OCI-LY1 (cell line): ENCODE measurements at regions not wholly inside any gene's neighbourhood (a gene's known extent, or its start where the extent isn't known, plus 50 kb on each side); places are given as distances from the start of the nearest gene placed in this dataset.

ENCODE experiments used
- H2AFZ ChIP-seq: fragments of 200-600 bp; sonication (generic), shearing (Covaris generic); 2 replicates; pipeline ENCODE4 v1.6.0; 2014; ENCODE audit warnings: antibody characterized with exemption, mild to moderate bottlenecking, low read length
- H3F3A ChIP-seq: fragments of 200-600 bp; sonication (generic), shearing (Covaris generic); 2 replicates; pipeline ENCODE4 v1.6.0; 2014; ENCODE audit warnings: mild to moderate bottlenecking, antibody characterized with exemption, low read length, moderate library complexity; ENCODE audit not compliant: insufficient read depth
- H3K27ac ChIP-seq: fragments of 200-600 bp; sonication (generic); 2 replicates; pipeline ENCODE4 v1.5.1; 2014; ENCODE audit warnings: low read length, mixed run types, mild to moderate bottlenecking, low read depth; ENCODE audit not compliant: poor library complexity, severe bottlenecking
- H3K27me3 ChIP-seq: fragments of 200-600 bp; sonication (generic); 2 replicates; pipeline ENCODE4 v1.6.0; 2014; ENCODE audit warnings: antibody characterized with exemption, mild to moderate bottlenecking, low read length, moderate library complexity; ENCODE audit not compliant: insufficient read depth
- H3K36me3 ChIP-seq: fragments of 200-600 bp; sonication (generic); 2 replicates; pipeline ENCODE4 v1.6.1; 2014; ENCODE audit warnings: mild to moderate bottlenecking, antibody characterized with exemption, low read length, moderate library complexity, mixed read lengths; ENCODE audit not compliant: insufficient read depth
- H3K4me1 ChIP-seq: fragments of 200-600 bp; sonication (generic); 2 replicates; pipeline ENCODE4 v1.5.1; 2014; ENCODE audit warnings: mild to moderate bottlenecking, low read length, moderate library complexity; ENCODE audit not compliant: insufficient read depth, severe bottlenecking
- H3K4me2 ChIP-seq: fragments of 200-600 bp; sonication (generic), shearing (Covaris generic); 2 replicates; pipeline ENCODE4 v1.6.1; 2014; ENCODE audit warnings: low read length
- H3K4me3 ChIP-seq: fragments of 200-600 bp; sonication (generic); 2 replicates; pipeline ENCODE4 v1.5.1; 2014; ENCODE audit warnings: low read length, low read depth, mild to moderate bottlenecking, mixed read lengths; ENCODE audit not compliant: poor library complexity, severe bottlenecking
- H3K79me2 ChIP-seq: fragments of 200-600 bp; shearing (Covaris generic); 2 replicates; pipeline ENCODE4 v1.6.1; 2016; ENCODE audit warnings: mixed run types, low read length, mixed read lengths; ENCODE audit not compliant: insufficient read depth
- H3K9ac ChIP-seq: fragments of 200-600 bp; sonication (generic), shearing (Covaris generic); 2 replicates; pipeline ENCODE4 v1.6.1; 2014; ENCODE audit warnings: mild to moderate bottlenecking, low read length, mixed read lengths
- H3K9me2 ChIP-seq: fragments of 200-600 bp; sonication (generic), shearing (Covaris generic); 2 replicates; pipeline ENCODE4 v1.6.1; 2014; ENCODE audit warnings: low read depth, mild to moderate bottlenecking, low read length, mixed read lengths
- H3K9me3 ChIP-seq: fragments of 200-600 bp; shearing (Covaris generic); 2 replicates; pipeline ENCODE4 v1.6.1; 2014; ENCODE audit warnings: low read length, mixed read lengths
- H4K20me1 ChIP-seq: fragments of 200-600 bp; sonication (generic), shearing (Covaris generic); 2 replicates; pipeline ENCODE4 v1.6.0; 2016; ENCODE audit warnings: mild to moderate bottlenecking, low read length; ENCODE audit not compliant: insufficient read depth
- CTCF ChIP-seq: fragments of 200-600 bp; sonication (generic), shearing (Covaris generic); IDR thresholded peaks from 2 replicates; pipeline ENCODE4 v1.5.1; 2017; ENCODE audit warnings: mild to moderate bottlenecking, antibody characterized with exemption, low read length, moderate library complexity, mixed read lengths
- EZH2 ChIP-seq: fragments of 200-600 bp; sonication (generic), shearing (Covaris generic); IDR thresholded peaks from 2 replicates; pipeline ENCODE4 v1.8.0; 2017; ENCODE audit warnings: borderline replicate concordance, mixed run types, mild to moderate bottlenecking, antibody characterized with exemption, low read length, moderate library complexity, mixed read lengths

GRCh38 chr2:56626927-56627326, 443.1 kb downstream of the CCDC85A start:
- H3F3A ChIP-seq: no peaks in the 10 kb centered on the region
- no peak for TF ChIP-seq CTCF
- TF ChIP-seq EZH2: no peak
- H3K4me2 ChIP-seq: no peak overlapping the region
- no peaks in the 10 kb centered on the region for H3K4me1 ChIP-seq
- no peaks in the 10 kb centered on the region for H4K20me1 ChIP-seq
- no peak overlapping the region for H3K9ac ChIP-seq
- H3K27me3 ChIP-seq: no peaks in the 10 kb centered on the region
- H3K4me3 ChIP-seq: no peak overlapping the region
- H3K79me2 ChIP-seq: no peaks in the 10 kb centered on the region
- no peak overlapping the region for H3K27ac ChIP-seq
- H2AFZ ChIP-seq: no peak overlapping the region
- H3K9me3 ChIP-seq: no peaks in the 10 kb centered on the region
- H3K9me2 ChIP-seq: no peaks in the 10 kb centered on the region
- H3K36me3 ChIP-seq: no peaks in the 10 kb centered on the region

- Histone ChIP-seq H3K27ac (no peak overlapping the region), H3K9me2 (no peaks in the 10 kb centered on the region), H3K4me3 (no peak overlapping the region), H3K79me2 (no peaks in the 10 kb centered on the region), H3K36me3 (no peaks in the 10 kb centered on the region), H3K4me2 (no peak overlapping the region), H3K4me1 (no peaks in the 10 kb centered on the region), H3K27me3 (no peaks in the 10 kb centered on the region), H3K9ac (no peak overlapping the region), H3K9me3 (no peaks in the 10 kb centered on the region), H2AFZ (no peak overlapping the region), H3F3A (no peaks in the 10 kb centered on the region), H4K20me1 (no peaks in the 10 kb centered on the region)
- no peak for TF ChIP-seq EZH2
- no peak for TF ChIP-seq CTCF
Measured at GRCh38 chr2:56630286-56630685, 446.5 kb downstream of the CCDC85A start.

DNA sequence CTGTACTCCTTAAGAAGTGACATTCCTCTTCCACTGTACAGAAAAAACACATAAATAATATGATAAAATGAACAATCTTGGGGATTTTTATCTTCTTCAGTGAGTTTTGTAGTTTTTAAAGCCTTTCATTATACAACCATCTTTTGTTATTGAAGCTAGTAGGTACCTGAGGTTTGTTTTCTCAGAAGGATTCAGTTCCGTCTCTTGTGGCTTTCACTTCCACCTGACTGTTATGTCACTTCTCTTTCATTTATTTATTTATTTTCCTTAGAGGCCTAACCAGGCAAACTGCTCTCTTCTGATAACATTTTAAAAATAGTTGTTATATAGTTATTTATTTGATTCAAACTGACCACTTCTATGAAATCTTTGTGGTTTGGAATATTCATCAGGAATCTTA, 464.2 kb downstream of the CCDC85A start:
- no peak overlapping the region for H3K27ac ChIP-seq
- H3F3A ChIP-seq: no peaks in the 10 kb centered on the region
- H3K27me3 ChIP-seq: no peaks in the 10 kb centered on the region
- TF ChIP-seq EZH2 (no peak), CTCF (no peak)
- H3K9me2 ChIP-seq: no peaks in the 10 kb centered on the region
- no peak overlapping the region for H3K4me2 ChIP-seq
- H3K36me3 ChIP-seq: no peaks in the 10 kb centered on the region
- H4K20me1 ChIP-seq: no peaks in the 10 kb centered on the region
- no peak overlapping the region for H2AFZ ChIP-seq
- no peaks in the 10 kb centered on the region for H3K4me1 ChIP-seq
- H3K9ac ChIP-seq: no peak overlapping the region
- no peaks in the 10 kb centered on the region for H3K9me3 ChIP-seq
- no peaks in the 10 kb centered on the region for H3K79me2 ChIP-seq
- H3K4me3 ChIP-seq: no peak overlapping the region
